Hepatocyte (in vitro differentiated cells): ENCODE measurements at regions not wholly inside any gene's neighbourhood (a gene's known extent, or its start where the extent isn't known, plus 50 kb on each side); places are given as distances from the start of the nearest gene placed in this dataset.

ENCODE experiments used
- DNase-seq: peaks from one replicate; pipeline ENCODE4 v3.0.0-alpha.2; 2016; ENCODE audit warnings: low spot score
- H2AFZ ChIP-seq: fragments of 200-600 bp; sonication (generic); 2 replicates; pipeline ENCODE4 v1.6.0; 2016; ENCODE audit warnings: antibody characterized with exemption, mild to moderate bottlenecking
- H3K27ac ChIP-seq: fragments of 200-600 bp; sonication (generic); 2 replicates; pipeline ENCODE4 v1.5.1; 2016; ENCODE audit warnings: mild to moderate bottlenecking
- H3K27me3 ChIP-seq: fragments of 200-600 bp; sonication (generic); 2 replicates; pipeline ENCODE4 v1.6.1; 2016
- H3K36me3 ChIP-seq: fragments of 200-600 bp; sonication (generic); replicated peaks from 2 replicates; pipeline ENCODE4 v1.5.1; 2016; ENCODE audit warnings: low read depth; ENCODE audit not compliant: insufficient read depth
- H3K4me1 ChIP-seq: fragments of 200-600 bp; sonication (generic); 2 replicates; pipeline ENCODE4 v1.5.1; 2016; ENCODE audit warnings: mild to moderate bottlenecking, moderate library complexity; ENCODE audit not compliant: insufficient read depth
- H3K4me2 ChIP-seq: fragments of 200-600 bp; sonication (generic); 2 replicates; pipeline ENCODE4 v1.6.0; 2016
- H3K4me3 ChIP-seq: fragments of 200-600 bp; sonication (generic); 2 replicates; pipeline ENCODE4 v1.5.1; 2016; ENCODE audit warnings: mild to moderate bottlenecking
- H3K79me2 ChIP-seq: fragments of 200-600 bp; sonication (generic); 2 replicates; pipeline ENCODE4 v1.6.0; 2017; ENCODE audit warnings: mild to moderate bottlenecking
- H3K9me2 ChIP-seq: fragments of 200-600 bp; sonication (generic); replicated peaks from 2 replicates; pipeline ENCODE4 v1.6.0; 2017; ENCODE audit warnings: mild to moderate bottlenecking; ENCODE audit not compliant: insufficient read depth
- H3K9me3 ChIP-seq: fragments of 200-600 bp; sonication (generic); 2 replicates; pipeline ENCODE4 v1.5.1; 2016; ENCODE audit warnings: low read depth, mild to moderate bottlenecking
- H4K20me1 ChIP-seq: fragments of 200-600 bp; sonication (generic); 2 replicates; pipeline ENCODE4 v1.6.0; 2016; ENCODE audit warnings: mild to moderate bottlenecking; ENCODE audit not compliant: insufficient read depth, poor library complexity, severe bottlenecking
- EZH2 ChIP-seq: fragments of 200-600 bp; sonication (generic); IDR thresholded peaks from 2 replicates; pipeline ENCODE4 v1.6.1; 2016; ENCODE audit warnings: antibody characterized with exemption, mild to moderate bottlenecking, borderline replicate concordance
- EZH2phosphoT487 ChIP-seq: fragments of 200-600 bp; sonication (generic); IDR thresholded peaks from one replicate; pipeline ENCODE4 v1.6.1; 2018; ENCODE audit warnings: antibody characterized with exemption, mild to moderate bottlenecking, low read depth, moderate library complexity; ENCODE audit not compliant: unreplicated experiment, severe bottlenecking
- WGBS: methylation state at CpG from one replicate; pipeline ENCODE4 v1.1.6; 2016; ENCODE audit warnings: low lambda C conversion rate; ENCODE audit errors: missing lambda C conversion rate; 5-methylcytosine and 5-hydroxymethylcytosine counted together
- TF ChIP-seq, protein P1 (sequence below): fragments of 200-600 bp; sonication (generic); IDR thresholded peaks from 2 replicates; pipeline ENCODE4 v1.5.1; 2016; ENCODE audit warnings: antibody characterized with exemption, mild to moderate bottlenecking; ENCODE audit not compliant: poor library complexity

DNA sequence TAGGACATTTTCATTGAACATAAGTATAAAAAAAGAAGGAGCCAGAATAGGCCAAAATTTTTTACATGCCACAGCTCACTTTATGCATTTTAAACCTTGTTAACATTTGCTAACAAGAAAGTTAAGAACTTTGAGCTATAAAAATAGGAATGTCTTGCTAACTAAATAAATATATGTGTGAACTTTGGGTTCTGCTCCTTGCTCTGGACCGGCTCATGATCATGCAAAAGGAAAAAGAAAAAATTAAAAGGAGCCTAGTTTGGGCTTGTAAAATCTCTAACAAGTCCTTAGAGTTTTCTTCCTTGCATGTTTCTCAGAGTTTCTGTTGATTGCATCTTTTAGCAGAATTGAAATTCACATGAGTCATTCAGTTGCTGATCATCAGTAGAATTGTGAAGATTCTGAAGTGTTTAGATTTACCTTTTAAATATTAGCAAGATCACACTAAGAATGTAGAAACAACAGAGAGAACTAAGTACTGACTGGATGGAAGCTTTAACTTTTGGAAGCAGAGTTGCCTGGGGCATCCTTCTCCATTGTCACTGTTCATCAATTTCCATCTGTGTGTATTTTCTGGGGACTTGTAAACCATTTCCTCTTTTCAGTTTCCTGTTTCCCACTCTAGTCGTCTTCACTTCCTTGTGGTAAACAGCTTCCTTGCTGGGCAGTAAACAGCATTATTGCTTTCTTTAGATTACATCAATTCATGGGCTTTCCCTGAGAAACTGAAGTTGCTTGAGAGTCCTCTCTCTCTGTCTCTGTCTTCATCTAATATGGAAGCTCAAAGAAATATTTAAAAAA, 458.4 kb upstream of the BTBD3 start:
- no peak for DNase-seq
- 28% methylated on average over 2 of the region's 2 CpGs for WGBS
- Histone ChIP-seq H2AFZ (no peak overlapping the region), H3K4me1 (peaks cover 22% of the 10 kb centered on the region), H3K79me2 (no peaks in the 10 kb centered on the region), H3K27ac (peak overlapping the region; percentile 55), H3K4me3 (no peak overlapping the region), H4K20me1 (no peaks in the 10 kb centered on the region), H3K27me3 (no peaks in the 10 kb centered on the region), H3K9me2 (no peaks in the 10 kb centered on the region), H3K9me3 (no peaks in the 10 kb centered on the region), H3K4me2 (peak overlapping the region; percentile 36), H3K36me3 (no peaks in the 10 kb centered on the region)
- TF ChIP-seq, protein P1, sequence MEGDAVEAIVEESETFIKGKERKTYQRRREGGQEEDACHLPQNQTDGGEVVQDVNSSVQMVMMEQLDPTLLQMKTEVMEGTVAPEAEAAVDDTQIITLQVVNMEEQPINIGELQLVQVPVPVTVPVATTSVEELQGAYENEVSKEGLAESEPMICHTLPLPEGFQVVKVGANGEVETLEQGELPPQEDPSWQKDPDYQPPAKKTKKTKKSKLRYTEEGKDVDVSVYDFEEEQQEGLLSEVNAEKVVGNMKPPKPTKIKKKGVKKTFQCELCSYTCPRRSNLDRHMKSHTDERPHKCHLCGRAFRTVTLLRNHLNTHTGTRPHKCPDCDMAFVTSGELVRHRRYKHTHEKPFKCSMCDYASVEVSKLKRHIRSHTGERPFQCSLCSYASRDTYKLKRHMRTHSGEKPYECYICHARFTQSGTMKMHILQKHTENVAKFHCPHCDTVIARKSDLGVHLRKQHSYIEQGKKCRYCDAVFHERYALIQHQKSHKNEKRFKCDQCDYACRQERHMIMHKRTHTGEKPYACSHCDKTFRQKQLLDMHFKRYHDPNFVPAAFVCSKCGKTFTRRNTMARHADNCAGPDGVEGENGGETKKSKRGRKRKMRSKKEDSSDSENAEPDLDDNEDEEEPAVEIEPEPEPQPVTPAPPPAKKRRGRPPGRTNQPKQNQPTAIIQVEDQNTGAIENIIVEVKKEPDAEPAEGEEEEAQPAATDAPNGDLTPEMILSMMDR, result no peak
- no peak for TF ChIP-seq EZH2
- no peak for TF ChIP-seq EZH2phosphoT487

DNA sequence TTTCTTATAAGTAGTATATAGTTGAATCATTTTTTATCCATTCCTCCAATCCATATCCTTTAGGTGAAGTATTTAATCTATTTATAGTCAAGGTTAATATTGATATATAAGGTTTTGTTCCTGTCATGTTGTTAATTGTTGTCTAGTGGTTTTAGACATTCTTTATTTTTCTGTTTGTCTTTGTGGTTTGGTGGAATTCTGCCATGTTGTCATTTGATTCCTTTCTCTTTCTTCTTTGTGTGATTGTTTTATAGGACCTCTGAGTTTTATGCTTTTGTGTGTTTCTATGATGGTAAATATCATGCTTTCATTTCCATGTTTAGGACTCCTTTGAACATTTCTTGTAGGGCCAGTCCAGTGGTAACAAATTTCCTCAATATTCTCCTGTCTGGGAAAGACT, 450.3 kb upstream of the BTBD3 start:
- Histone ChIP-seq H3K27ac (no peak overlapping the region), H3K36me3 (no peaks in the 10 kb centered on the region), H2AFZ (no peak overlapping the region), H3K9me3 (no peaks in the 10 kb centered on the region), H3K4me1 (no peaks in the 10 kb centered on the region), H4K20me1 (no peaks in the 10 kb centered on the region), H3K4me2 (no peak overlapping the region), H3K27me3 (no peaks in the 10 kb centered on the region), H3K4me3 (no peak overlapping the region), H3K79me2 (no peaks in the 10 kb centered on the region), H3K9me2 (no peaks in the 10 kb centered on the region)
- no peak for TF ChIP-seq EZH2phosphoT487
- TF ChIP-seq, protein P1, result no peak
- TF ChIP-seq EZH2, result no peak
- no peak for DNase-seq

DNA sequence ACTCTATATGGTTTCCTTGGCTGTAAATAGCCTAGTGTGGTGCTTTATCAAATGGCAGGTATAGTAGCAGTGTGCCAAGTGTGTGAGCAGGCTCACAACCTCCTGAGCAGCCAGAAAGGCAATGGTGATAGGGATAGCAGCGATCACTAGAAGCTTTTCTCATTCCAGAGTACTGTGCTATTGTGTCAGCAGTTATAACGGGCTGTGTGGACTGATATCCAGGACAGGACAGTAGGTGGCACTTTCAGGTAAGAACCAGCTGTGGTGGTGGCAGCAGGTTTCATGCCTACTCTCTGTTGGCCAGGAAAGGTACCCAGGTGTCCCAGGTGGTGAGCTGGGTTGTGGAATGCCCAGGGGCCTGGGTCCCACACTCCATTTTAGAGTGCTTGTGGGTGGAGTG, 448.8 kb upstream of the BTBD3 start:
- Histone ChIP-seq H3K27me3 (no peaks in the 10 kb centered on the region), H3K36me3 (no peaks in the 10 kb centered on the region), H3K4me1 (no peaks in the 10 kb centered on the region), H3K9me2 (no peaks in the 10 kb centered on the region), H4K20me1 (no peaks in the 10 kb centered on the region), H3K27ac (no peak overlapping the region), H3K4me3 (no peak overlapping the region), H3K79me2 (no peaks in the 10 kb centered on the region), H3K4me2 (no peak overlapping the region), H3K9me3 (no peaks in the 10 kb centered on the region), H2AFZ (no peak overlapping the region)
- DNase-seq, result no peak
- 88% methylated on average over 2 of the region's 2 CpGs for WGBS
- TF ChIP-seq, protein P1, result no peak
- no peak for TF ChIP-seq EZH2
- TF ChIP-seq EZH2phosphoT487, result no peak
